GM23338 (cell line): ENCODE measurements at regions not wholly inside any gene's neighbourhood (a gene's known extent, or its start where the extent isn't known, plus 50 kb on each side); places are given as distances from the start of the nearest gene placed in this dataset.

Source experiments
- ATAC-seq: fragments of 200-7000 bp; cut with Tn5 transposase; 3 replicates; pipeline ENCODE4 v1.9.1; 2020
- DNase-seq: peaks from one replicate; pipeline ENCODE4 v3.0.0-alpha.2; 2015; ENCODE audit warnings: low spot score
- H2AFZ ChIP-seq: fragments of 200-600 bp; sonication (generic); 2 replicates; pipeline ENCODE4 v1.8.0; 2016; ENCODE audit warnings: antibody characterized with exemption, mild to moderate bottlenecking, moderate library complexity
- H3F3A ChIP-seq: fragments of 200-600 bp; sonication (generic); replicated peaks from 2 replicates; pipeline ENCODE4 v1.8.0; 2017; ENCODE audit warnings: antibody characterized with exemption, mixed run types, low read depth
- H3K27ac ChIP-seq: fragments of 200-600 bp; sonication (generic); 2 replicates; pipeline ENCODE4 v1.6.1; 2016; ENCODE audit warnings: low read depth
- H3K27me3 ChIP-seq: fragments of 200-600 bp; sonication (generic); 2 replicates; pipeline ENCODE4 v1.8.0; 2016; ENCODE audit warnings: mild to moderate bottlenecking, mixed run types, moderate library complexity; ENCODE audit not compliant: insufficient read depth
- H3K36me3 ChIP-seq: fragments of 200-600 bp; sonication (generic); 2 replicates; pipeline ENCODE4 v1.8.0; 2016; ENCODE audit warnings: mild to moderate bottlenecking; ENCODE audit not compliant: insufficient read depth
- H3K4me1 ChIP-seq: fragments of 200-600 bp; sonication (generic); 2 replicates; pipeline ENCODE4 v1.8.0; 2016; ENCODE audit warnings: mild to moderate bottlenecking, moderate library complexity; ENCODE audit not compliant: insufficient read depth
- H3K4me2 ChIP-seq: fragments of 200-600 bp; sonication (generic); 2 replicates; pipeline ENCODE4 v1.7.1; 2017; ENCODE audit warnings: mixed run types
- H3K4me3 ChIP-seq: fragments of 200-600 bp; sonication (generic); 2 replicates; pipeline ENCODE4 v1.6.1; 2016; ENCODE audit warnings: mixed run types
- H3K79me2 ChIP-seq: fragments of 200-600 bp; sonication (generic); replicated peaks from 2 replicates; pipeline ENCODE4 v1.8.0; 2017; ENCODE audit warnings: mild to moderate bottlenecking; ENCODE audit not compliant: insufficient read depth
- H3K9me2 ChIP-seq: fragments of 200-600 bp; sonication (generic); 2 replicates; pipeline ENCODE4 v1.8.0; 2017; ENCODE audit not compliant: insufficient read depth
- H4K20me1 ChIP-seq: fragments of 200-600 bp; sonication (generic); replicated peaks from 2 replicates; pipeline ENCODE4 v1.8.0; 2017; ENCODE audit warnings: mild to moderate bottlenecking; ENCODE audit not compliant: insufficient read depth
- H3K27ac Mint-ChIP-seq: 2 replicates; pipeline ENCODE4 v1.8.0; 2020; ENCODE audit warnings: inconsistent platforms, mild to moderate bottlenecking, moderate library complexity, mixed read lengths
- H3K27me3 Mint-ChIP-seq: 3 replicates; pipeline ENCODE4 v1.8.0; 2022; ENCODE audit warnings: low read depth, mild to moderate bottlenecking, moderate library complexity, mixed read lengths, inconsistent platforms; ENCODE audit not compliant: insufficient read depth, poor library complexity
- H3K36me3 Mint-ChIP-seq: 3 replicates; pipeline ENCODE4 v1.8.0; 2021; ENCODE audit warnings: low read depth, mild to moderate bottlenecking, inconsistent platforms, moderate library complexity, mixed read lengths
- H3K4me1 Mint-ChIP-seq: 3 replicates; pipeline ENCODE4 v1.8.0; 2020; ENCODE audit warnings: mild to moderate bottlenecking, inconsistent platforms, mixed read lengths
- H3K4me3 Mint-ChIP-seq: 3 replicates; pipeline ENCODE4 v1.8.0; 2021; ENCODE audit warnings: moderate library complexity, mild to moderate bottlenecking, inconsistent platforms, mixed read lengths
- H3K9me3 Mint-ChIP-seq: 3 replicates; pipeline ENCODE4 v1.8.0; 2020; ENCODE audit warnings: moderate library complexity, mild to moderate bottlenecking, inconsistent platforms, mixed read lengths
- CREB1 ChIP-seq: fragments of 250-450 bp; sonication (Bioruptor Pico); IDR thresholded peaks from 2 replicates; pipeline ENCODE4 v1.5.0; 2020; ENCODE audit warnings: low read depth, mild to moderate bottlenecking, moderate library complexity
- EZH2phosphoT487 ChIP-seq: fragments of 200-600 bp; sonication (generic); IDR thresholded peaks from one replicate; pipeline ENCODE4 v1.8.1; 2018; ENCODE audit warnings: antibody characterized with exemption; ENCODE audit not compliant: unreplicated experiment
- JUNB ChIP-seq: IDR thresholded peaks from one replicate; pipeline ENCODE4 v1.6.1; 2016; ENCODE audit warnings: antibody characterized with exemption; ENCODE audit not compliant: unreplicated experiment
- POLR2AphosphoS5 ChIP-seq: IDR thresholded peaks from 2 replicates; pipeline ENCODE4 v1.6.1; 2016; ENCODE audit warnings: antibody characterized with exemption, low read depth
- STAT1 ChIP-seq: IDR thresholded peaks from one replicate; pipeline ENCODE4 v1.6.1; 2016; ENCODE audit warnings: antibody characterized with exemption; ENCODE audit not compliant: unreplicated experiment
- ZNF114 ChIP-seq: fragments of 250-450 bp; sonication (Bioruptor Pico); IDR thresholded peaks from 2 replicates; pipeline ENCODE4 v1.5.0; 2020; ENCODE audit warnings: mild to moderate bottlenecking, moderate library complexity
- TF ChIP-seq, protein P1 (sequence below): IDR thresholded peaks from 2 replicates; pipeline ENCODE4 v1.6.1; 2016; ENCODE audit warnings: antibody characterized with exemption
- TF ChIP-seq, protein P2 (sequence below): fragments of 250-450 bp; sonication (Bioruptor Pico); IDR thresholded peaks from 2 replicates; pipeline ENCODE4 v1.5.0; 2020; ENCODE audit warnings: mild to moderate bottlenecking, moderate library complexity
- TF ChIP-seq, protein P3 (sequence below): IDR thresholded peaks from one replicate; pipeline ENCODE4 v1.6.1; 2018; ENCODE audit warnings: antibody characterized with exemption; ENCODE audit not compliant: unreplicated experiment

DNA sequence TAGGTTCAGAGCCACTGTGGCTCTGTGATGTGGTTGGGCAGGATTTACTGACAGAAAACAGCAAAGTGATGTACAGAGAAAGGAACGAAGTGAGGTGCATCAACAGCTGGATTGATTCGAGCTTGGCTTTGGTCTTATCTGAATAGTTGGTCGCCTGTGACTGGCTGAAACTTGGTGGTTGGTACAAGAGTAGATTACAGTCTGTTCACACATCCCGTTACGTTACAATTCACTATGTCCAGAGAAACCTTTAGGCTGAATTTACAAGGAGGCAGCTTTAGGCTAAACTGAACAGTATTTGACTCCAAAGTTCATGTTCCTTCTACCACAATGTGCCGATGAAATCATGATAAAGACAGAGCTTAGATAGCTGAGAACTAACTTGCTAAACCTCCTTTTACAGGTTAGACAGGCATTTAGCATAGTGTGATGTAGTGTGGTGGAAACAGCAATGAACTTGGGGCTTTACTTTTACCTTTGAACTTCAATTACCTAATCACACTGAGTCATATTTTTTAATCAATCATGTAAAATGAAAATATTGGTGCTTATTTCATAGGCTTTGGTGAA, 210.2 kb upstream of the PUM3 start:
- TF ChIP-seq JUNB, result no peak
- ATAC-seq, result no peak
- Histone ChIP-seq H2AFZ (no peak overlapping the region; the same call in 1 of the 2 replicates), H3K9me2 (no peaks in the 10 kb centered on the region), H3K79me2 (no peaks in the 10 kb centered on the region), H3F3A (no peaks in the 10 kb centered on the region), H4K20me1 (no peaks in the 10 kb centered on the region), H3K4me1 (no peaks in the 10 kb centered on the region), H3K27ac (no peak overlapping the region), H3K36me3 (no peaks in the 10 kb centered on the region), H3K4me3 (no peak overlapping the region), H3K27me3 (no peaks in the 10 kb centered on the region), H3K4me2 (no peak overlapping the region)
- no peak for DNase-seq
- Mint-ChIP-seq H3K9me3 (no peaks in the 10 kb centered on the region; the same call in 2 of the 3 replicates), H3K4me3 (no peak overlapping the region), H3K27ac (no peak overlapping the region), H3K27me3 (no peaks in the 10 kb centered on the region), H3K4me1 (no peaks in the 10 kb centered on the region), H3K36me3 (no peaks in the 10 kb centered on the region)

DNA sequence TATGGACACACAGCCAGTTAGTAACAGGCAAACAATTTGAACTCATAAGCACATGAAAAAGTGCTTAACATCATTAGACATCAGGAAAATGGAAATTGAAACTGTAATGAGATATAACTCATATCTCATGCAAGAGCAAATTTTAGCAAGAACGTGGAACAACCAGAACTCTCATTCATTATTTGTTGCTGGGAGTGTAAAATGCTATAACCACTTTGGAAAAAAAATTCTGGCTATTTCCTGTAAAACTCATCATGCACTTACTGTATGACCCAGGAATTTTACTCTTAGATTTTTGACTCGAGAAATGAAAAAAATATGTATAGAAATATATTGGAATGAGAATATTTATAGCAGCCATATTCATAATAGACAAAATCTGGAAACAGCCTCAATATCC, 205.7 kb upstream of the PUM3 start:
- DNase-seq, result no peak
- Histone ChIP-seq H3K27me3 (no peaks in the 10 kb centered on the region), H2AFZ (no peak overlapping the region), H3K9me2 (no peaks in the 10 kb centered on the region), H3K4me2 (no peak overlapping the region), H3K36me3 (no peaks in the 10 kb centered on the region), H3K27ac (no peak overlapping the region), H3K4me3 (no peak overlapping the region), H3K4me1 (no peaks in the 10 kb centered on the region), H3F3A (no peaks in the 10 kb centered on the region), H3K79me2 (no peaks in the 10 kb centered on the region), H4K20me1 (no peaks in the 10 kb centered on the region)
- ATAC-seq, result no peak
- H3K4me1 Mint-ChIP-seq, result no peaks in the 10 kb centered on the region
- no peaks in the 10 kb centered on the region for H3K27me3 Mint-ChIP-seq
- no peaks in the 10 kb centered on the region for H3K36me3 Mint-ChIP-seq
- no peak overlapping the region for H3K27ac Mint-ChIP-seq
- H3K9me3 Mint-ChIP-seq, result no peaks in the 10 kb centered on the region; the same call in 2 of the 3 replicates
- H3K4me3 Mint-ChIP-seq, result no peak overlapping the region
- TF ChIP-seq, protein P1, sequence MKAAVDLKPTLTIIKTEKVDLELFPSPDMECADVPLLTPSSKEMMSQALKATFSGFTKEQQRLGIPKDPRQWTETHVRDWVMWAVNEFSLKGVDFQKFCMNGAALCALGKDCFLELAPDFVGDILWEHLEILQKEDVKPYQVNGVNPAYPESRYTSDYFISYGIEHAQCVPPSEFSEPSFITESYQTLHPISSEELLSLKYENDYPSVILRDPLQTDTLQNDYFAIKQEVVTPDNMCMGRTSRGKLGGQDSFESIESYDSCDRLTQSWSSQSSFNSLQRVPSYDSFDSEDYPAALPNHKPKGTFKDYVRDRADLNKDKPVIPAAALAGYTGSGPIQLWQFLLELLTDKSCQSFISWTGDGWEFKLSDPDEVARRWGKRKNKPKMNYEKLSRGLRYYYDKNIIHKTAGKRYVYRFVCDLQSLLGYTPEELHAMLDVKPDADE, result no peak
- TF ChIP-seq, protein P2, sequence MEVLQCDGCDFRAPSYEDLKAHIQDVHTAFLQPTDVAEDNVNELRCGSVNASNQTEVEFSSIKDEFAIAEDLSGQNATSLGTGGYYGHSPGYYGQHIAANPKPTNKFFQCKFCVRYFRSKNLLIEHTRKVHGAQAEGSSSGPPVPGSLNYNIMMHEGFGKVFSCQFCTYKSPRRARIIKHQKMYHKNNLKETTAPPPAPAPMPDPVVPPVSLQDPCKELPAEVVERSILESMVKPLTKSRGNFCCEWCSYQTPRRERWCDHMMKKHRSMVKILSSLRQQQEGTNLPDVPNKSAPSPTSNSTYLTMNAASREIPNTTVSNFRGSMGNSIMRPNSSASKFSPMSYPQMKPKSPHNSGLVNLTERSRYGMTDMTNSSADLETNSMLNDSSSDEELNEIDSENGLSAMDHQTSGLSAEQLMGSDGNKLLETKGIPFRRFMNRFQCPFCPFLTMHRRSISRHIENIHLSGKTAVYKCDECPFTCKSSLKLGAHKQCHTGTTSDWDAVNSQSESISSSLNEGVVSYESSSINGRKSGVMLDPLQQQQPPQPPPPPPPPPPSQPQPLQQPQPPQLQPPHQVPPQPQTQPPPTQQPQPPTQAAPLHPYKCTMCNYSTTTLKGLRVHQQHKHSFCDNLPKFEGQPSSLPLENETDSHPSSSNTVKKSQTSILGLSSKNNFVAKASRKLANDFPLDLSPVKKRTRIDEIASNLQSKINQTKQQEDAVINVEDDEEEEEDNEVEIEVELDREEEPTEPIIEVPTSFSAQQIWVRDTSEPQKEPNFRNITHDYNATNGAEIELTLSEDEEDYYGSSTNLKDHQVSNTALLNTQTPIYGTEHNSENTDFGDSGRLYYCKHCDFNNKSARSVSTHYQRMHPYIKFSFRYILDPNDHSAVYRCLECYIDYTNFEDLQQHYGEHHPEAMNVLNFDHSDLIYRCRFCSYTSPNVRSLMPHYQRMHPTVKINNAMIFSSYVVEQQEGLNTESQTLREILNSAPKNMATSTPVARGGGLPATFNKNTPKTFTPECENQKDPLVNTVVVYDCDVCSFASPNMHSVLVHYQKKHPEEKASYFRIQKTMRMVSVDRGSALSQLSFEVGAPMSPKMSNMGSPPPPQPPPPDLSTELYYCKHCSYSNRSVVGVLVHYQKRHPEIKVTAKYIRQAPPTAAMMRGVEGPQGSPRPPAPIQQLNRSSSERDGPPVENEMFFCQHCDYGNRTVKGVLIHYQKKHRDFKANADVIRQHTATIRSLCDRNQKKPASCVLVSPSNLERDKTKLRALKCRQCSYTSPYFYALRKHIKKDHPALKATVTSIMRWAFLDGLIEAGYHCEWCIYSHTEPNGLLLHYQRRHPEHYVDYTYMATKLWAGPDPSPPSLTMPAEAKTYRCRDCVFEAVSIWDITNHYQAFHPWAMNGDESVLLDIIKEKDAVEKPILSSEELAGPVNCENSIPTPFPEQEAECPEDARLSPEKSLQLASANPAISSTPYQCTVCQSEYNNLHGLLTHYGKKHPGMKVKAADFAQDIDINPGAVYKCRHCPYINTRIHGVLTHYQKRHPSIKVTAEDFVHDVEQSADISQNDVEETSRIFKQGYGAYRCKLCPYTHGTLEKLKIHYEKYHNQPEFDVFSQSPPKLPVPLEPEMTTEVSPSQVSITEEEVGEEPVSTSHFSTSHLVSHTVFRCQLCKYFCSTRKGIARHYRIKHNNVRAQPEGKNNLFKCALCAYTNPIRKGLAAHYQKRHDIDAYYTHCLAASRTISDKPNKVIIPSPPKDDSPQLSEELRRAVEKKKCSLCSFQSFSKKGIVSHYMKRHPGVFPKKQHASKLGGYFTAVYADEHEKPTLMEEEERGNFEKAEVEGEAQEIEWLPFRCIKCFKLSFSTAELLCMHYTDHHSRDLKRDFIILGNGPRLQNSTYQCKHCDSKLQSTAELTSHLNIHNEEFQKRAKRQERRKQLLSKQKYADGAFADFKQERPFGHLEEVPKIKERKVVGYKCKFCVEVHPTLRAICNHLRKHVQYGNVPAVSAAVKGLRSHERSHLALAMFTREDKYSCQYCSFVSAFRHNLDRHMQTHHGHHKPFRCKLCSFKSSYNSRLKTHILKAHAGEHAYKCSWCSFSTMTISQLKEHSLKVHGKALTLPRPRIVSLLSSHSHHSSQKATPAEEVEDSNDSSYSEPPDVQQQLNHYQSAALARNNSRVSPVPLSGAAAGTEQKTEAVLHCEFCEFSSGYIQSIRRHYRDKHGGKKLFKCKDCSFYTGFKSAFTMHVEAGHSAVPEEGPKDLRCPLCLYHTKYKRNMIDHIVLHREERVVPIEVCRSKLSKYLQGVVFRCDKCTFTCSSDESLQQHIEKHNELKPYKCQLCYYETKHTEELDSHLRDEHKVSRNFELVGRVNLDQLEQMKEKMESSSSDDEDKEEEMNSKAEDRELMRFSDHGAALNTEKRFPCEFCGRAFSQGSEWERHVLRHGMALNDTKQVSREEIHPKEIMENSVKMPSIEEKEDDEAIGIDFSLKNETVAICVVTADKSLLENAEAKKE (CRISPR knock-in tag), result no peak
- no peak for TF ChIP-seq EZH2phosphoT487
- no peak for TF ChIP-seq CREB1 (CRISPR knock-in tag)
- TF ChIP-seq, protein P3, sequence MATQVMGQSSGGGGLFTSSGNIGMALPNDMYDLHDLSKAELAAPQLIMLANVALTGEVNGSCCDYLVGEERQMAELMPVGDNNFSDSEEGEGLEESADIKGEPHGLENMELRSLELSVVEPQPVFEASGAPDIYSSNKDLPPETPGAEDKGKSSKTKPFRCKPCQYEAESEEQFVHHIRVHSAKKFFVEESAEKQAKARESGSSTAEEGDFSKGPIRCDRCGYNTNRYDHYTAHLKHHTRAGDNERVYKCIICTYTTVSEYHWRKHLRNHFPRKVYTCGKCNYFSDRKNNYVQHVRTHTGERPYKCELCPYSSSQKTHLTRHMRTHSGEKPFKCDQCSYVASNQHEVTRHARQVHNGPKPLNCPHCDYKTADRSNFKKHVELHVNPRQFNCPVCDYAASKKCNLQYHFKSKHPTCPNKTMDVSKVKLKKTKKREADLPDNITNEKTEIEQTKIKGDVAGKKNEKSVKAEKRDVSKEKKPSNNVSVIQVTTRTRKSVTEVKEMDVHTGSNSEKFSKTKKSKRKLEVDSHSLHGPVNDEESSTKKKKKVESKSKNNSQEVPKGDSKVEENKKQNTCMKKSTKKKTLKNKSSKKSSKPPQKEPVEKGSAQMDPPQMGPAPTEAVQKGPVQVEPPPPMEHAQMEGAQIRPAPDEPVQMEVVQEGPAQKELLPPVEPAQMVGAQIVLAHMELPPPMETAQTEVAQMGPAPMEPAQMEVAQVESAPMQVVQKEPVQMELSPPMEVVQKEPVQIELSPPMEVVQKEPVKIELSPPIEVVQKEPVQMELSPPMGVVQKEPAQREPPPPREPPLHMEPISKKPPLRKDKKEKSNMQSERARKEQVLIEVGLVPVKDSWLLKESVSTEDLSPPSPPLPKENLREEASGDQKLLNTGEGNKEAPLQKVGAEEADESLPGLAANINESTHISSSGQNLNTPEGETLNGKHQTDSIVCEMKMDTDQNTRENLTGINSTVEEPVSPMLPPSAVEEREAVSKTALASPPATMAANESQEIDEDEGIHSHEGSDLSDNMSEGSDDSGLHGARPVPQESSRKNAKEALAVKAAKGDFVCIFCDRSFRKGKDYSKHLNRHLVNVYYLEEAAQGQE, result no peak
- no peak for TF ChIP-seq STAT1
- no peak for TF ChIP-seq POLR2AphosphoS5
- no peak for TF ChIP-seq ZNF114 (CRISPR knock-in tag)
- TF ChIP-seq JUNB, result no peak
